Liver (tissue), 7 donors: ENCODE measurements at regions not wholly inside any gene's neighbourhood (a gene's known extent, or its start where the extent isn't known, plus 50 kb on each side); places are given as distances from the start of the nearest gene placed in this dataset.

ENCODE experiments used
- DNase-seq: peaks from one replicate; pipeline ENCODE4 v3.0.0-alpha.2; 2017; ENCODE audit warnings: low spot score
- H3K27ac ChIP-seq, 2 donors: one replicate each; pipeline ENCODE4 v1.7.0; 2013; ENCODE audit warnings: inconsistent platforms in 2 of 2, low read length in 2 of 2, control low read depth in 1 of 2, low read depth in 1 of 2, mild to moderate bottlenecking in 1 of 2
- H3K27me3 ChIP-seq, 4 donors: one replicate each; pipeline versions ENCODE4 v1.6.1 to v1.7.0; 2013; ENCODE audit warnings: low read length in 3 of 4, inconsistent platforms in 1 of 4, mild to moderate bottlenecking in 1 of 4, moderate library complexity in 1 of 4; ENCODE audit not compliant: control insufficient read depth in 4 of 4, insufficient read depth in 4 of 4
- H3K36me3 ChIP-seq, 4 donors: one replicate each; pipeline versions ENCODE4 v1.6.1 to v1.7.0; 2013; ENCODE audit warnings: low read length in 3 of 4, mild to moderate bottlenecking in 3 of 4, low read depth in 1 of 4, moderate library complexity in 1 of 4; ENCODE audit not compliant: control insufficient read depth in 4 of 4, insufficient read depth in 3 of 4
- H3K4me1 ChIP-seq, 4 donors: one replicate each; pipeline versions ENCODE4 v1.6.1 to v1.7.0; 2013; ENCODE audit warnings: low read length in 3 of 4, mild to moderate bottlenecking in 3 of 4, moderate library complexity in 1 of 4; ENCODE audit not compliant: control insufficient read depth in 4 of 4, insufficient read depth in 4 of 4
- H3K4me3 ChIP-seq, 3 donors: one replicate each; pipeline versions ENCODE4 v1.6.1 to v1.7.0; 2013; ENCODE audit warnings: low read length in 3 of 3, control low read depth in 1 of 3, low read depth in 1 of 3, mild to moderate bottlenecking in 1 of 3
- H3K9ac ChIP-seq, 2 donors: one replicate each; pipeline ENCODE4 v1.7.0; 2013; ENCODE audit warnings: low read length in 2 of 2, mild to moderate bottlenecking in 2 of 2, moderate library complexity in 2 of 2, control low read depth in 1 of 2, low read depth in 1 of 2
- H3K9me3 ChIP-seq, 4 donors: one replicate each; pipeline versions ENCODE4 v1.6.1 to v1.7.0; 2013; ENCODE audit warnings: low read length in 3 of 4; ENCODE audit not compliant: control insufficient read depth in 4 of 4
- FOXA1 ChIP-seq: IDR thresholded peaks from 2 replicates; pipeline ENCODE4 v1.6.1; 2016; ENCODE audit warnings: antibody characterized with exemption
- FOXA2 ChIP-seq: IDR thresholded peaks from 2 replicates; pipeline ENCODE4 v1.6.1; 2016; ENCODE audit warnings: antibody characterized with exemption
- GABPA ChIP-seq, 2 donors: IDR thresholded peaks in 1 of 2; conservative IDR thresholded peaks in 1 of 2; 2 replicates each; pipeline ENCODE4 v1.6.1; 2016; ENCODE audit warnings: antibody characterized with exemption in 2 of 2, mild to moderate bottlenecking in 1 of 2, moderate library complexity in 1 of 2
- HNF4A ChIP-seq, 2 donors: conservative IDR thresholded peaks; 2 replicates each; pipeline ENCODE4 v1.6.1; 2016; ENCODE audit warnings: antibody characterized with exemption in 2 of 2, mild to moderate bottlenecking in 2 of 2
- MAX ChIP-seq: IDR thresholded peaks from 2 replicates; pipeline ENCODE4 v1.6.1; 2016; ENCODE audit warnings: antibody characterized with exemption
- NR2F2 ChIP-seq: IDR thresholded peaks from 2 replicates; pipeline ENCODE4 v1.6.1; 2016; ENCODE audit warnings: antibody characterized with exemption
- RXRA ChIP-seq, 2 donors: IDR thresholded peaks; 2 replicates each; pipeline ENCODE4 v1.6.1; 2017 to 2018; ENCODE audit warnings: antibody characterized with exemption in 2 of 2, mild to moderate bottlenecking in 1 of 2
- TAF1 ChIP-seq: conservative IDR thresholded peaks from 2 replicates; pipeline ENCODE4 v1.6.1; 2016; ENCODE audit warnings: antibody characterized with exemption, mild to moderate bottlenecking
- YY1 ChIP-seq: IDR thresholded peaks from 2 replicates; pipeline ENCODE4 v1.6.1; 2016; ENCODE audit warnings: antibody characterized with exemption, mild to moderate bottlenecking
- WGBS: extraction: QIAGEN DNeasy Blood & Tissue Kit; methylation state at CpG from one replicate; pipeline ENCODE4 v1.1.7; 2013; 5-methylcytosine and 5-hydroxymethylcytosine counted together
- TF ChIP-seq, protein P1 (sequence below): IDR thresholded peaks from 2 replicates; pipeline ENCODE4 v1.6.1; 2016; ENCODE audit warnings: antibody characterized with exemption, mild to moderate bottlenecking
- TF ChIP-seq, protein P2 (sequence below): IDR thresholded peaks from 2 replicates; pipeline ENCODE4 v1.6.1; 2016; ENCODE audit warnings: antibody characterized with exemption
- TF ChIP-seq, protein P3 (sequence below): IDR thresholded peaks from 2 replicates; pipeline ENCODE4 v1.6.1; 2016; ENCODE audit warnings: antibody characterized with exemption
- donor health status: healthy.
- donor health status: healthy.
- donor health status: healthy.
- donor health status: healthy.

DNA sequence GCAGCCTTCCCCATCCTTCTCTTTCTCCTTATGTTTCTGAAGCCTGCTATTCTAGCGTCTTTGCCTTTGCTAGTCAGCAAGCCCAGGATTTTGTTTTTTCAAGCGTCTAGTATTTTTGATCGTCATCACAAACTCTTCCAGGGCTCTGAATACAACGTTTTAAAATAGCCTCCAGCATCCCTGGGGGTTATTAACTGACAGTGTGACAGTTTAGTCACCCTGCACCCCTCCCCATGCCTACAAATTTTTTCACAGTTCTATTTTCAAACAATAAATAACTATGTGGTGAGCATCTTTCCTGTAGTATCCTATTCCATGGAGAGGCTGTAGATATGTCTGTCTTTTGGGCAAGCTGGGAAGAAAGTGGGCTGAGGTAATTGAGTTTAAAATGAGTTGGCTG is 280.9 kb downstream of the MAP2K4 start (continued):
- TF ChIP-seq, protein P1, sequence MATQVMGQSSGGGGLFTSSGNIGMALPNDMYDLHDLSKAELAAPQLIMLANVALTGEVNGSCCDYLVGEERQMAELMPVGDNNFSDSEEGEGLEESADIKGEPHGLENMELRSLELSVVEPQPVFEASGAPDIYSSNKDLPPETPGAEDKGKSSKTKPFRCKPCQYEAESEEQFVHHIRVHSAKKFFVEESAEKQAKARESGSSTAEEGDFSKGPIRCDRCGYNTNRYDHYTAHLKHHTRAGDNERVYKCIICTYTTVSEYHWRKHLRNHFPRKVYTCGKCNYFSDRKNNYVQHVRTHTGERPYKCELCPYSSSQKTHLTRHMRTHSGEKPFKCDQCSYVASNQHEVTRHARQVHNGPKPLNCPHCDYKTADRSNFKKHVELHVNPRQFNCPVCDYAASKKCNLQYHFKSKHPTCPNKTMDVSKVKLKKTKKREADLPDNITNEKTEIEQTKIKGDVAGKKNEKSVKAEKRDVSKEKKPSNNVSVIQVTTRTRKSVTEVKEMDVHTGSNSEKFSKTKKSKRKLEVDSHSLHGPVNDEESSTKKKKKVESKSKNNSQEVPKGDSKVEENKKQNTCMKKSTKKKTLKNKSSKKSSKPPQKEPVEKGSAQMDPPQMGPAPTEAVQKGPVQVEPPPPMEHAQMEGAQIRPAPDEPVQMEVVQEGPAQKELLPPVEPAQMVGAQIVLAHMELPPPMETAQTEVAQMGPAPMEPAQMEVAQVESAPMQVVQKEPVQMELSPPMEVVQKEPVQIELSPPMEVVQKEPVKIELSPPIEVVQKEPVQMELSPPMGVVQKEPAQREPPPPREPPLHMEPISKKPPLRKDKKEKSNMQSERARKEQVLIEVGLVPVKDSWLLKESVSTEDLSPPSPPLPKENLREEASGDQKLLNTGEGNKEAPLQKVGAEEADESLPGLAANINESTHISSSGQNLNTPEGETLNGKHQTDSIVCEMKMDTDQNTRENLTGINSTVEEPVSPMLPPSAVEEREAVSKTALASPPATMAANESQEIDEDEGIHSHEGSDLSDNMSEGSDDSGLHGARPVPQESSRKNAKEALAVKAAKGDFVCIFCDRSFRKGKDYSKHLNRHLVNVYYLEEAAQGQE, result no peak
- TF ChIP-seq, protein P2, sequence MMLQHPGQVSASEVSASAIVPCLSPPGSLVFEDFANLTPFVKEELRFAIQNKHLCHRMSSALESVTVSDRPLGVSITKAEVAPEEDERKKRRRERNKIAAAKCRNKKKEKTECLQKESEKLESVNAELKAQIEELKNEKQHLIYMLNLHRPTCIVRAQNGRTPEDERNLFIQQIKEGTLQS, result no peak
- TF ChIP-seq TAF1, result no peak

DNA sequence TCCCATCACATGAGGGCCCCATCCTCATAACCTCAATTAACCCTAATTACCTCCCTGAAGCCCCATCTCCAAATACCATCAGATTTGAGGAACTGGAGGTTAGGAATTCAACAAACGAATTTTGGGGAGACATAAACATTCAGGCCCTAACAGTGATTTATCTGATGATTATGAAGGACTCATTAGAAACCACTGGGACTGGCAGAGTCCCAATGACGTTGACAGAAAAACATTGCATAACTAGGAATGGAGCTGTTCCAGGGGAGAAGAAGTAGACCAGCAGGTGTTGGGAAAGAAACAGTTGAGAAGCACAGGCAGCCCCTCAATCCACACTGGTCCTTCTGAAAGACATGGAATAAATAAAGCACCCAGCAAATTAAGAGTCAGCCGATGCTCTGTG is 282.0 kb downstream of the MAP2K4 start:
- Histone ChIP-seq H3K27ac (no peak overlapping the region), H3K9ac (no peak overlapping the region), H3K36me3 (no peaks in the 10 kb centered on the region), H3K4me3 (no peak overlapping the region), H3K4me1 (no peaks in the 10 kb centered on the region), H3K27me3 (no peaks in the 10 kb centered on the region), H3K9me3 (no peaks in the 10 kb centered on the region)
- no peak for TF ChIP-seq TAF1
- TF ChIP-seq, protein P1, result no peak
- no peak for TF ChIP-seq GABPA (IDR thresholded peaks at IDR 0.05 in 1 of 2, conservative IDR thresholded peaks at IDR 0.05 in 1 of 2)
- TF ChIP-seq, protein P3, sequence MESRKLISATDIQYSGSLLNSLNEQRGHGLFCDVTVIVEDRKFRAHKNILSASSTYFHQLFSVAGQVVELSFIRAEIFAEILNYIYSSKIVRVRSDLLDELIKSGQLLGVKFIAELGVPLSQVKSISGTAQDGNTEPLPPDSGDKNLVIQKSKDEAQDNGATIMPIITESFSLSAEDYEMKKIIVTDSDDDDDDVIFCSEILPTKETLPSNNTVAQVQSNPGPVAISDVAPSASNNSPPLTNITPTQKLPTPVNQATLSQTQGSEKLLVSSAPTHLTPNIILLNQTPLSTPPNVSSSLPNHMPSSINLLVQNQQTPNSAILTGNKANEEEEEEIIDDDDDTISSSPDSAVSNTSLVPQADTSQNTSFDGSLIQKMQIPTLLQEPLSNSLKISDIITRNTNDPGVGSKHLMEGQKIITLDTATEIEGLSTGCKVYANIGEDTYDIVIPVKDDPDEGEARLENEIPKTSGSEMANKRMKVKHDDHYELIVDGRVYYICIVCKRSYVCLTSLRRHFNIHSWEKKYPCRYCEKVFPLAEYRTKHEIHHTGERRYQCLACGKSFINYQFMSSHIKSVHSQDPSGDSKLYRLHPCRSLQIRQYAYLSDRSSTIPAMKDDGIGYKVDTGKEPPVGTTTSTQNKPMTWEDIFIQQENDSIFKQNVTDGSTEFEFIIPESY, result no peak
- TF ChIP-seq MAX, result no peak
- TF ChIP-seq HNF4A (conservative IDR thresholded peaks at IDR 0.05), result no peak
- no peak for TF ChIP-seq NR2F2
- TF ChIP-seq FOXA1, result no peak
- no peak for TF ChIP-seq YY1
- no peak for TF ChIP-seq RXRA (IDR thresholded peaks at IDR 0.05)
- TF ChIP-seq FOXA2, result no peak
- DNase-seq, result no peak
- WGBS, result 46% methylated on average over 3 of the region's 3 CpGs
